ENCODE measurements at regions not wholly inside any gene's neighbourhood (a gene's known extent, or its start where the extent isn't known, plus 50 kb on each side); places are given as distances from the start of the nearest gene placed in this dataset.

GRCh38 chr3:153634683-153635082 lies 472.7 kb downstream of the RAP2B start:
- Histone ChIP-seq H3K4me2 (ENCODE audit: low read length) (no peak overlapping the region), H3K4me3 (replicated peaks in 1 of 2; ENCODE audit: low read depth in 1 of 2, low read length in 2 of 2) (no peak overlapping the region), H4K20me1 (ENCODE audit: insufficient read depth) (no peaks in the 10 kb centered on the region), H3K27ac (ENCODE audit: low read depth, low read length) (no peak overlapping the region), H3K9ac (ENCODE audit: low read length) (no peak overlapping the region), H3K79me2 (ENCODE audit: insufficient read depth, low read length) (no peaks in the 10 kb centered on the region), H3K27me3 (ENCODE audit: insufficient read depth, low read length) (no peaks in the 10 kb centered on the region), H3K9me3 (ENCODE audit: control insufficient read depth in 1 of 2, insufficient read depth in 1 of 2, low read depth in 1 of 2, low read length in 2 of 2) (no peaks in the 10 kb centered on the region), H3K4me1 (ENCODE audit: control insufficient read depth in 1 of 2, insufficient read depth in 2 of 2, low read length in 2 of 2) (no peaks in the 10 kb centered on the region), H3K36me3 (ENCODE audit: control insufficient read depth in 1 of 2, insufficient read depth in 2 of 2, low read length in 2 of 2) (no peaks in the 10 kb centered on the region), H3K9me2 (ENCODE audit: insufficient read depth) (no peaks in the 10 kb centered on the region), H2AFZ (ENCODE audit: low read depth, low read length, poor library complexity, severe bottlenecking) (no peak overlapping the region)
- TF ChIP-seq EZH2phosphoT487 (IDR thresholded peaks at IDR 0.05; ENCODE audit: borderline replicate concordance) (no peak), CBX3 (IDR thresholded peaks at IDR 0.05; ENCODE audit: low read depth) (no peak), SP1 (IDR thresholded peaks at IDR 0.05; ENCODE audit: low read depth) (no peak), CTCF (IDR thresholded peaks at IDR 0.05 in 2 of 3, conservative IDR thresholded peaks at IDR 0.05 in 1 of 3; ENCODE audit: borderline replicate concordance in 1 of 3, insufficient read depth in 1 of 3, low read depth in 2 of 3, low read length in 2 of 3) (no peak), CEBPB (IDR thresholded peaks at IDR 0.05; ENCODE audit: low read depth) (no peak), ATF3 (IDR thresholded peaks at IDR 0.05) (no peak), ZBTB33 (IDR thresholded peaks at IDR 0.05; ENCODE audit: extremely low read depth, insufficient replicate concordance, low read length) (no peak), POLR2A (IDR thresholded peaks at IDR 0.05; ENCODE audit: borderline replicate concordance, extremely low read depth, insufficient read depth, insufficient read length) (no peak), ELF1 (IDR thresholded peaks at IDR 0.05; ENCODE audit: borderline replicate concordance, low read depth) (no peak), ZFX (IDR thresholded peaks at IDR 0.05) (no peak), MAX (IDR thresholded peaks at IDR 0.05) (no peak), RAD21 (IDR thresholded peaks at IDR 0.05; ENCODE audit: low read depth) (no peak), EZH2 (IDR thresholded peaks at IDR 0.05) (no peak), SIN3A (IDR thresholded peaks at IDR 0.05; ENCODE audit: low read depth) (no peak)
- intact Hi-C loops (cut with micrococcal nuclease): no loop called here
- CTCF ChIA-PET: no interaction called here
- POLR2A ChIA-PET: no interaction called here
- RAD21 ChIA-PET (ENCODE audit: low non-redundant PET in 1 of 2, low total read pairs in 2 of 2, uncharacterized antibody in 2 of 2, unreplicated experiment in 2 of 2): no interaction called here
- DNase-seq (ENCODE audit: low read depth, low spot score) (no peak), ATAC-seq (no peak)
- no TSS peak for BruUV-seq (replicated peaks)

All from HCT116 (cell line).